ENCODE measurements at regions not wholly inside any gene's neighbourhood (a gene's known extent, or its start where the extent isn't known, plus 50 kb on each side); places are given as distances from the start of the nearest gene placed in this dataset.

GRCh38 chr16:88314991-88315542 lies 67.7 kb upstream of the ZNF469 start:
- TF ChIP-seq MED1 (CRISPR knock-in tag; IDR thresholded peaks at IDR 0.05; ENCODE audit: borderline replicate concordance) (no peak), TEAD2 (tag; IDR thresholded peaks at IDR 0.05) (no peak), KAT7 (CRISPR knock-in tag; IDR thresholded peaks at IDR 0.05; ENCODE audit: borderline replicate concordance) (no peak), ZFX (CRISPR knock-in tag; IDR thresholded peaks at IDR 0.05) (no peak), EZH2 (IDR thresholded peaks at IDR 0.05; ENCODE audit: borderline replicate concordance, low read depth, low read length) (no peak), POLR2A (conservative IDR thresholded peaks at IDR 0.05) (no peak)

All from K562 (cell line).